OCI-LY7 (cell line): ENCODE measurements at regions not wholly inside any gene's neighbourhood (a gene's known extent, or its start where the extent isn't known, plus 50 kb on each side); places are given as distances from the start of the nearest gene placed in this dataset.

Experiments used
- CTCF ChIP-seq: fragments of 200-600 bp; sonication (generic); conservative IDR thresholded peaks from 2 replicates; pipeline ENCODE4 v1.5.1; 2014; ENCODE audit warnings: mild to moderate bottlenecking, antibody characterized with exemption, low read length, moderate library complexity, mixed read lengths
- EZH2phosphoT487 ChIP-seq: fragments of 200-600 bp; sonication (generic); IDR thresholded peaks from 2 replicates; pipeline ENCODE4 v1.6.1; 2018; ENCODE audit warnings: low read depth, borderline replicate concordance, mild to moderate bottlenecking, mixed run types, antibody characterized with exemption, low read length, moderate library complexity, mixed read lengths

GRCh38 chr6:48423640-48424365, 312.8 kb upstream of the PTCHD4 start:
- TF ChIP-seq CTCF (no peak), EZH2phosphoT487 (no peak)
